Fibroblast of pulmonary artery (primary cell): ENCODE measurements at regions not wholly inside any gene's neighbourhood (a gene's known extent, or its start where the extent isn't known, plus 50 kb on each side); places are given as distances from the start of the nearest gene placed in this dataset.
"Not testable (repeated sequence)": the region's sequence is repeated elsewhere in the genome, so short reads cannot be mapped to it uniquely, and the experiment has no call there.

Experiments
- DNase-seq: peaks from one replicate; pipeline ENCODE4 v3.0.0-alpha.2; 2010; ENCODE audit warnings: low read depth
- H3K4me3 ChIP-seq: replicated peaks from 2 replicates; pipeline ENCODE4 v1.5.1; 2011; ENCODE audit warnings: low read depth, mild to moderate bottlenecking, control low read depth, low read length, moderate library complexity
- TF ChIP-seq, protein P1 (sequence below): IDR thresholded peaks from 2 replicates; pipeline ENCODE4 v1.5.1; 2011; ENCODE audit warnings: mild to moderate bottlenecking, control low read depth, low read length, inconsistent platforms; ENCODE audit errors: missing control alignments

DNA sequence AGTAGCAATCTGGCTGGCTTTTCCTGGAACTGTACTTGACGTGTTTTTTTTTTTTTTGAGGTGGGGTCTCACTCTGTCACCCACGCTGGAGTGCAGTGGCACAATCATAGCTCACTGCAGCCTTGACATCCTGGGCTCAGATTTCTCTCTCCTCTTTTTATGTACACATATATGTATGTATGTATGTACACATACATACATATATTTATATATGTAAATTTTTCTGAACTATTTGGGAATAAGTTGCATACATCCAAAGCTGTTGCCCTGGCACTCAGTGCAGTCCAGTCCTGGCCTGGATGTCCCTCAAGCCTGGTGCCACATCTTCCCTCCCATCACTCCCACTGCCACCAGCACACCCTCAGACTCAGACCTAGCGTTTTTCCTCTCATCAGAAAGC is 89.0 kb upstream of the SHISA3 start:
- DNase-seq, result no peak
- no peak overlapping the region for H3K4me3 ChIP-seq
- TF ChIP-seq, protein P1, sequence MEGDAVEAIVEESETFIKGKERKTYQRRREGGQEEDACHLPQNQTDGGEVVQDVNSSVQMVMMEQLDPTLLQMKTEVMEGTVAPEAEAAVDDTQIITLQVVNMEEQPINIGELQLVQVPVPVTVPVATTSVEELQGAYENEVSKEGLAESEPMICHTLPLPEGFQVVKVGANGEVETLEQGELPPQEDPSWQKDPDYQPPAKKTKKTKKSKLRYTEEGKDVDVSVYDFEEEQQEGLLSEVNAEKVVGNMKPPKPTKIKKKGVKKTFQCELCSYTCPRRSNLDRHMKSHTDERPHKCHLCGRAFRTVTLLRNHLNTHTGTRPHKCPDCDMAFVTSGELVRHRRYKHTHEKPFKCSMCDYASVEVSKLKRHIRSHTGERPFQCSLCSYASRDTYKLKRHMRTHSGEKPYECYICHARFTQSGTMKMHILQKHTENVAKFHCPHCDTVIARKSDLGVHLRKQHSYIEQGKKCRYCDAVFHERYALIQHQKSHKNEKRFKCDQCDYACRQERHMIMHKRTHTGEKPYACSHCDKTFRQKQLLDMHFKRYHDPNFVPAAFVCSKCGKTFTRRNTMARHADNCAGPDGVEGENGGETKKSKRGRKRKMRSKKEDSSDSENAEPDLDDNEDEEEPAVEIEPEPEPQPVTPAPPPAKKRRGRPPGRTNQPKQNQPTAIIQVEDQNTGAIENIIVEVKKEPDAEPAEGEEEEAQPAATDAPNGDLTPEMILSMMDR, result no peak

DNA sequence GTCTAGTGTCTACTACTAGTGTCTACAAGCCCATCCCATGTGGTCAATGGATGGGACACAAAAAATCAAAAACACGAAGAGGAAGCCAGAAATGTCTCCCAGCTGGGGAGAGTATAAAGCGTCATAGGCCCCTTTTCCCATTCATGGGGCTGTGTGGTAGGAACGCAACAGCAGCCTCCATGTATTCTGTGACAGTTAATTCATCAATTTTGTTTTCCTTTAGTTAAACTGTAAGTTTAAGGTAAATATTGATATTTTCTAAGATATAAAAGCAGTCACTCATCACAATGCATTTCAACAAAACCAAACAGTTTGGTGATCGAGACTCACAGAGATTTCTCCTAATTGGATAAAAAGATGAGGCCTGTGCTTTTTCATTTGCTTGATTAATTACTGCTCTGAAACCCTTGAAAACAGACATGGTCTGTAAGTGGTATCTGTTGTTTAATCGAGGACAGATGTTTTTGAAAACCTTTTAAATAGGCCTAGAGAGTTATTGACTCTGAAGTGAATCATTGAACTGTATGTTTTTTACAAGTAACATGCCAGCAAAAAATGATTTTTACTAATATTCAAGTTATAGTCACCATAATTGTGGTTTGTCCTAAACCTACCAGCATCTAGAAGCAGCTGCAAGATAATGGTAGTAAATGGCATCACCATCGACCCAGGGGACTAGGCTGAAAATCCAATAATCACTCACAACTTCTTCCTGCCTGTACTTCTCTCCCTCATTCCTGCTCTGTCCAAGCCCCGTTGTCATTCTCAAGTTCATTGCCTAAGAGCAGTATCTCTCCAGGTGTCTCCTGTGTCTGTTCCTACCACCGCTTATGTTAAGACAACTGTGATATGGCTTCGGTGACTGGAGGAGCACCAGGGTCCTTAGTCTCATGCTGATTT is 87.7 kb upstream of the SHISA3 start:
- no peak for DNase-seq
- TF ChIP-seq, protein P1, result no peak
- no peak overlapping the region for H3K4me3 ChIP-seq

DNA sequence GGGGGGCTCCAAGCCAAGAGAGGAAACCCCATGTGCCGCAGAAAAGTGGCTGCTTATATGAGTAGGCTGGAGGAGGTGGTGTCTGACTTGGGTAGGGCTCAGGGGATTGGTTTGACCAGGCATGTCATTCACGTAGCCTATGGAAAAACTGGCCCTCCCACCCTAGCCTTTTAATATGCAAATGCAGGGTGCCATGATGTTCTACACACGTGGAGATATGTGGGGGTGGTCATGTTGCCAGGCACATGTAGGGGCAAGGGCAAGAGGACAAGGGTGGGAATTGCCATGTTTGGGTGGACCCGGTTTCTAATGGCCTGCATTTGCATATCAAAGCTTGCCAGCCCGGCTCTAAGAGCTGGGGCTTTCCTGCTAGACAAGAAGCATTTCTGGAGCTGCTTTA is 86.9 kb upstream of the SHISA3 start:
- TF ChIP-seq, protein P1, result no peak
- no peak for DNase-seq
- H3K4me3 ChIP-seq, result no peak overlapping the region

DNA sequence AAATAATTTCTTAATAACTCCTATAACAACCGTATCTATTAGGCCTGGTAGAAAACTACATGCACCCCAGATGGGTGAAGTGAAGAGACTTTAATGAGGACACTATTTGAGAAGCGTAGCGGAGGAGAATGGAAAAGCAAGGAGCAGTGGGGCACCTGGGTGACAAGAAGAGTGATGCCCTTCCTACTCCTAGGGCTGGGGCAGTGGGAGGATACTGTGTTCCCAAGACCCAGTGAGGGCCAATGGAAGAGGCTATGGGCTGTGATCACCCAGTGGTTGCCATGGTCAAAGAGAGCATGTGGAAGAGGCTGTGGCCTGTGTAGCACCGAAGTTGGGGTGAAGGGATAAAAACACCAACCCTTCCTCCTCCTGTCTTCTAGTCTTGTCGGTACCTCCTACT is 86.5 kb upstream of the SHISA3 start:
- H3K4me3 ChIP-seq, result no peak overlapping the region
- no peak for DNase-seq
- TF ChIP-seq, protein P1, result no peak

DNA sequence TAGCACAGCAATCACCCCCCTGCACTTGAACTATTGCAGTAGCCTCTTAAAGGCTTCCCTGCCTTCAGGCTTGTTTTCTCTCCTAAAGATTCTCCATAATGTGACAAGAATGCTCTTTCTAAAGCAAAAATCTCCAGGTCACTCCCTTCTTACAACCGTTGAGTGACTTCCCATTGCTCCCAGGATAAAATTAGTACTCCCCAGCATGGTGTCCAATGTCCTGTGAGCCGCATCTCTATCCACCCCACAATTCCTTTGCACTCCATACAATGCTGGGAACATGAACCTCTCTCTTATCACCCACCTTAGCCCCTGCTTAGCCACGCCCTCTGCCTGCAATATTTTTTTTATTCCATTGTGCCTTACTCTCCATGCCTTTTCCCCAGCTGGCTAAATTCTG is 85.7 kb upstream of the SHISA3 start:
- DNase-seq, result no peak
- TF ChIP-seq, protein P1, result no peak
- no peak overlapping the region for H3K4me3 ChIP-seq

DNA sequence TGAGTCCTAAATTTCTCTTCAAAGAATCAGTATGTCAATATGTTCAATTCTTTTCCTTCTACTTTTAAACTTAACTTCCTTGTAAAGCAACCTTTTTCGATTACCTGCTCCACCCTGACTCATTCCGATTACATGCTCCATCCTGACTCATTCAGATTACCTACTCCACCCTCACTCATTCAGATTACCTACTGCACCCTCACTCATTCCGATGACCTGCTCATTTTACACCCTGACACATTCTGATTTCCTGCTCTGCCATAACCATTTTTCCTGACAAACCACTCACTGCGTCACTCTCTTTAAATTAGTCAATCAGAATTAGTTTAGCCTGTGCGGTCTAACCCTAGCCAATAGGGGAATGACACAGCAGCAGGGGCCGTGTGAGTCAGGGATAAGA is 83.9 kb upstream of the SHISA3 start:
- H3K4me3 ChIP-seq, DNase-seq: not testable (repeated sequence)

DNA sequence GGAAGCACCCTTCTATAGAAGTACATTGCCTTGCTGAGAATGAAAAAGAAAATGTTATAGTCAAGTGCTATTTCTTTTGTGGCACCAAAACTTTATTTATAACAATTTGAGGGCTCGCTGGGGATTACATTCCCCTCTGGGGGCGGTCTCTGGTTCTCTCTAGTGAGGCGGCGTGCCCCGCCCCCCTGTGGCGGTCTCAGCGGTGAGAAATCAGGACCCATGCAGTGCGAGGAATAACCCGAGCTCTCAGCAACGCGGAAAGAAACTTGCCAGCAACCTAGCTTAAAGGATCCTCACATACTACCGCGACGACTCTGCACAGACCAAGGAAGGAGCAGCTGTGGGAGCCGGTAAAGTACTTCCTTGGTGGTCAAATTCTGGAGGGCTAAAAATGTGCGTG is 83.4 kb upstream of the SHISA3 start:
- no peak overlapping the region for H3K4me3 ChIP-seq
- no peak for DNase-seq
- TF ChIP-seq, protein P1, result no peak
